HepG2 (cell line): ENCODE measurements at regions not wholly inside any gene's neighbourhood (a gene's known extent, or its start where the extent isn't known, plus 50 kb on each side); places are given as distances from the start of the nearest gene placed in this dataset.

Source experiments
- JUN ChIP-seq: sonication (generic); formaldehyde crosslinking; IDR thresholded peaks from 2 replicates; pipeline ENCODE4 v1.4.0; 2020; ENCODE audit warnings: mild to moderate bottlenecking, missing genetic modification reagents
- RBM39 ChIP-seq: fragments of 200-400 bp; formaldehyde crosslinking; IDR thresholded peaks from one replicate; pipeline ENCODE4 v1.6.1; 2018; ENCODE audit warnings: antibody characterized with exemption, mild to moderate bottlenecking, low read depth, low read length; ENCODE audit not compliant: poor library complexity, severe bottlenecking
- SRF ChIP-seq: IDR thresholded peaks from 2 replicates; pipeline ENCODE4 v1.6.1; 2011; ENCODE audit warnings: mild to moderate bottlenecking, low read depth, low read length, moderate library complexity
- ZC3H4 ChIP-seq: sonication (generic); formaldehyde crosslinking; IDR thresholded peaks from 2 replicates; pipeline ENCODE4 v1.4.0; 2020; ENCODE audit warnings: missing genetic modification reagents, borderline replicate concordance
- ZNF510 ChIP-seq: sonication (generic); formaldehyde crosslinking; IDR thresholded peaks from 2 replicates; pipeline ENCODE4 v1.4.0; 2020; ENCODE audit warnings: low read depth, mild to moderate bottlenecking, missing genetic modification reagents
- ZNF841 ChIP-seq: sonication (generic); formaldehyde crosslinking; IDR thresholded peaks from 2 replicates; pipeline ENCODE4 v1.8.1; 2023; ENCODE audit warnings: missing genetic modification reagents, borderline replicate concordance
- TF ChIP-seq, protein P1 (sequence below): sonication (generic); formaldehyde crosslinking; IDR thresholded peaks from 2 replicates; pipeline ENCODE4 v1.5.0; 2020; ENCODE audit warnings: mild to moderate bottlenecking, missing genetic modification reagents, moderate library complexity
- TF ChIP-seq, protein P2 (sequence below), 2 experiments: sonication (generic) in 1 of 2; formaldehyde crosslinking in 1 of 2; IDR thresholded peaks; 2 replicates each; pipeline versions ENCODE4 v1.5.1 to v1.6.1; 2011 to 2020; ENCODE audit warnings: borderline replicate concordance in 1 of 2, low read depth in 1 of 2, low read length in 1 of 2, mild to moderate bottlenecking in 1 of 2, missing genetic modification reagents in 1 of 2, moderate library complexity in 1 of 2
- TF ChIP-seq, protein P3 (sequence below): IDR thresholded peaks from 2 replicates; pipeline ENCODE4 v1.4.0; 2020; ENCODE audit warnings: mild to moderate bottlenecking, missing genetic modification reagents
- TF ChIP-seq, protein P4 (sequence below), 2 experiments: fragments of 450-650 bp in 1 of 2; sonication (generic) in 1 of 2; formaldehyde crosslinking in 1 of 2; IDR thresholded peaks; 2 replicates each; pipeline versions ENCODE4 v1.6.1 to v1.8.0; 2016 to 2022; ENCODE audit warnings: antibody characterized with exemption in 1 of 2, mild to moderate bottlenecking in 1 of 2, missing genetic modification reagents in 1 of 2
- TF ChIP-seq, protein P5 (sequence below): sonication (generic); formaldehyde crosslinking; IDR thresholded peaks from 2 replicates; pipeline ENCODE4 v1.9.0; 2022; ENCODE audit warnings: low read depth, missing genetic modification reagents

DNA sequence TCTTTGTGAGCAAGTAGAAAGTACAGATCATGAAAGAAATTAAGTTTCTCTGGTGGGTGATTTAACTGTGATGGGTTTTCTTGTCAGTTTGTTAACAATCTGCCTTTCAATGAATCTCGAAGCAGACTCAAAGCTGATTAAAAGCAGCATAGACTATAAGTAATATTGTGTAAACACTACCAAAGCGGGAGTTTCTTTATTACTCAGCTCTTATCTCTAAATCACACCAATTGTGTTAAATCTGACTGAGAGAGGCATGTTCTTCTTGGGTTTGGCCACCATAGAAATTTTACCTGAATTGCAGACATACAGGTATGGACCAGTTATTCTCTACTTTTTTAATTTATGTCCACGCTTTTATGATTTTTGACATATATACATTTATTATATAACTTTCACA is 65.2 kb downstream of the DKK1 start:
- TF ChIP-seq ZC3H4 (CRISPR knock-in tag) (no peak), RBM39 (no peak), JUN (CRISPR knock-in tag) (no peak), ZNF510 (no peak), ZNF841 (CRISPR knock-in tag) (no peak), SRF (no peak)
- TF ChIP-seq, protein P1, sequence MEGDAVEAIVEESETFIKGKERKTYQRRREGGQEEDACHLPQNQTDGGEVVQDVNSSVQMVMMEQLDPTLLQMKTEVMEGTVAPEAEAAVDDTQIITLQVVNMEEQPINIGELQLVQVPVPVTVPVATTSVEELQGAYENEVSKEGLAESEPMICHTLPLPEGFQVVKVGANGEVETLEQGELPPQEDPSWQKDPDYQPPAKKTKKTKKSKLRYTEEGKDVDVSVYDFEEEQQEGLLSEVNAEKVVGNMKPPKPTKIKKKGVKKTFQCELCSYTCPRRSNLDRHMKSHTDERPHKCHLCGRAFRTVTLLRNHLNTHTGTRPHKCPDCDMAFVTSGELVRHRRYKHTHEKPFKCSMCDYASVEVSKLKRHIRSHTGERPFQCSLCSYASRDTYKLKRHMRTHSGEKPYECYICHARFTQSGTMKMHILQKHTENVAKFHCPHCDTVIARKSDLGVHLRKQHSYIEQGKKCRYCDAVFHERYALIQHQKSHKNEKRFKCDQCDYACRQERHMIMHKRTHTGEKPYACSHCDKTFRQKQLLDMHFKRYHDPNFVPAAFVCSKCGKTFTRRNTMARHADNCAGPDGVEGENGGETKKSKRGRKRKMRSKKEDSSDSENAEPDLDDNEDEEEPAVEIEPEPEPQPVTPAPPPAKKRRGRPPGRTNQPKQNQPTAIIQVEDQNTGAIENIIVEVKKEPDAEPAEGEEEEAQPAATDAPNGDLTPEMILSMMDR (CRISPR knock-in tag) = no peak
- TF ChIP-seq, protein P2, sequence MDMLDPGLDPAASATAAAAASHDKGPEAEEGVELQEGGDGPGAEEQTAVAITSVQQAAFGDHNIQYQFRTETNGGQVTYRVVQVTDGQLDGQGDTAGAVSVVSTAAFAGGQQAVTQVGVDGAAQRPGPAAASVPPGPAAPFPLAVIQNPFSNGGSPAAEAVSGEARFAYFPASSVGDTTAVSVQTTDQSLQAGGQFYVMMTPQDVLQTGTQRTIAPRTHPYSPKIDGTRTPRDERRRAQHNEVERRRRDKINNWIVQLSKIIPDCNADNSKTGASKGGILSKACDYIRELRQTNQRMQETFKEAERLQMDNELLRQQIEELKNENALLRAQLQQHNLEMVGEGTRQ (IDR thresholded peaks at IDR 0.05; ENCODE audit: low read depth, low read length) = no peak
- TF ChIP-seq, protein P2 (CRISPR knock-in tag; IDR thresholded peaks at IDR 0.05; ENCODE audit: borderline replicate concordance) = no peak
- TF ChIP-seq, protein P3, sequence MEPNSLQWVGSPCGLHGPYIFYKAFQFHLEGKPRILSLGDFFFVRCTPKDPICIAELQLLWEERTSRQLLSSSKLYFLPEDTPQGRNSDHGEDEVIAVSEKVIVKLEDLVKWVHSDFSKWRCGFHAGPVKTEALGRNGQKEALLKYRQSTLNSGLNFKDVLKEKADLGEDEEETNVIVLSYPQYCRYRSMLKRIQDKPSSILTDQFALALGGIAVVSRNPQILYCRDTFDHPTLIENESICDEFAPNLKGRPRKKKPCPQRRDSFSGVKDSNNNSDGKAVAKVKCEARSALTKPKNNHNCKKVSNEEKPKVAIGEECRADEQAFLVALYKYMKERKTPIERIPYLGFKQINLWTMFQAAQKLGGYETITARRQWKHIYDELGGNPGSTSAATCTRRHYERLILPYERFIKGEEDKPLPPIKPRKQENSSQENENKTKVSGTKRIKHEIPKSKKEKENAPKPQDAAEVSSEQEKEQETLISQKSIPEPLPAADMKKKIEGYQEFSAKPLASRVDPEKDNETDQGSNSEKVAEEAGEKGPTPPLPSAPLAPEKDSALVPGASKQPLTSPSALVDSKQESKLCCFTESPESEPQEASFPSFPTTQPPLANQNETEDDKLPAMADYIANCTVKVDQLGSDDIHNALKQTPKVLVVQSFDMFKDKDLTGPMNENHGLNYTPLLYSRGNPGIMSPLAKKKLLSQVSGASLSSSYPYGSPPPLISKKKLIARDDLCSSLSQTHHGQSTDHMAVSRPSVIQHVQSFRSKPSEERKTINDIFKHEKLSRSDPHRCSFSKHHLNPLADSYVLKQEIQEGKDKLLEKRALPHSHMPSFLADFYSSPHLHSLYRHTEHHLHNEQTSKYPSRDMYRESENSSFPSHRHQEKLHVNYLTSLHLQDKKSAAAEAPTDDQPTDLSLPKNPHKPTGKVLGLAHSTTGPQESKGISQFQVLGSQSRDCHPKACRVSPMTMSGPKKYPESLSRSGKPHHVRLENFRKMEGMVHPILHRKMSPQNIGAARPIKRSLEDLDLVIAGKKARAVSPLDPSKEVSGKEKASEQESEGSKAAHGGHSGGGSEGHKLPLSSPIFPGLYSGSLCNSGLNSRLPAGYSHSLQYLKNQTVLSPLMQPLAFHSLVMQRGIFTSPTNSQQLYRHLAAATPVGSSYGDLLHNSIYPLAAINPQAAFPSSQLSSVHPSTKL = no peak
- TF ChIP-seq, protein P4, sequence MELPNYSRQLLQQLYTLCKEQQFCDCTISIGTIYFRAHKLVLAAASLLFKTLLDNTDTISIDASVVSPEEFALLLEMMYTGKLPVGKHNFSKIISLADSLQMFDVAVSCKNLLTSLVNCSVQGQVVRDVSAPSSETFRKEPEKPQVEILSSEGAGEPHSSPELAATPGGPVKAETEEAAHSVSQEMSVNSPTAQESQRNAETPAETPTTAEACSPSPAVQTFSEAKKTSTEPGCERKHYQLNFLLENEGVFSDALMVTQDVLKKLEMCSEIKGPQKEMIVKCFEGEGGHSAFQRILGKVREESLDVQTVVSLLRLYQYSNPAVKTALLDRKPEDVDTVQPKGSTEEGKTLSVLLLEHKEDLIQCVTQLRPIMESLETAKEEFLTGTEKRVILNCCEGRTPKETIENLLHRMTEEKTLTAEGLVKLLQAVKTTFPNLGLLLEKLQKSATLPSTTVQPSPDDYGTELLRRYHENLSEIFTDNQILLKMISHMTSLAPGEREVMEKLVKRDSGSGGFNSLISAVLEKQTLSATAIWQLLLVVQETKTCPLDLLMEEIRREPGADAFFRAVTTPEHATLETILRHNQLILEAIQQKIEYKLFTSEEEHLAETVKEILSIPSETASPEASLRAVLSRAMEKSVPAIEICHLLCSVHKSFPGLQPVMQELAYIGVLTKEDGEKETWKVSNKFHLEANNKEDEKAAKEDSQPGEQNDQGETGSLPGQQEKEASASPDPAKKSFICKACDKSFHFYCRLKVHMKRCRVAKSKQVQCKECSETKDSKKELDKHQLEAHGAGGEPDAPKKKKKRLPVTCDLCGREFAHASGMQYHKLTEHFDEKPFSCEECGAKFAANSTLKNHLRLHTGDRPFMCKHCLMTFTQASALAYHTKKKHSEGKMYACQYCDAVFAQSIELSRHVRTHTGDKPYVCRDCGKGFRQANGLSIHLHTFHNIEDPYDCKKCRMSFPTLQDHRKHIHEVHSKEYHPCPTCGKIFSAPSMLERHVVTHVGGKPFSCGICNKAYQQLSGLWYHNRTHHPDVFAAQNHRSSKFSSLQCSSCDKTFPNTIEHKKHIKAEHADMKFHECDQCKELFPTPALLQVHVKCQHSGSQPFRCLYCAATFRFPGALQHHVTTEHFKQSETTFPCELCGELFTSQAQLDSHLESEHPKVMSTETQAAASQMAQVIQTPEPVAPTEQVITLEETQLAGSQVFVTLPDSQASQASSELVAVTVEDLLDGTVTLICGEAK (IDR thresholded peaks at IDR 0.05) = no peak
- TF ChIP-seq, protein P4 (CRISPR knock-in tag; IDR thresholded peaks at IDR 0.05) = no peak
- TF ChIP-seq, protein P5, sequence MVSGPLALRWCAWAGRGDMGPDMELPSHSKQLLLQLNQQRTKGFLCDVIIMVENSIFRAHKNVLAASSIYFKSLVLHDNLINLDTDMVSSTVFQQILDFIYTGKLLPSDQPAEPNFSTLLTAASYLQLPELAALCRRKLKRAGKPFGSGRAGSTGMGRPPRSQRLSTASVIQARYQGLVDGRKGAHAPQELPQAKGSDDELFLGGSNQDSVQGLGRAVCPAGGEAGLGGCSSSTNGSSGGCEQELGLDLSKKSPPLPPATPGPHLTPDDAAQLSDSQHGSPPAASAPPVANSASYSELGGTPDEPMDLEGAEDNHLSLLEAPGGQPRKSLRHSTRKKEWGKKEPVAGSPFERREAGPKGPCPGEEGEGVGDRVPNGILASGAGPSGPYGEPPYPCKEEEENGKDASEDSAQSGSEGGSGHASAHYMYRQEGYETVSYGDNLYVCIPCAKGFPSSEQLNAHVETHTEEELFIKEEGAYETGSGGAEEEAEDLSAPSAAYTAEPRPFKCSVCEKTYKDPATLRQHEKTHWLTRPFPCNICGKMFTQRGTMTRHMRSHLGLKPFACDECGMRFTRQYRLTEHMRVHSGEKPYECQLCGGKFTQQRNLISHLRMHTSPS = no peak
